RWPE2 (cell line): ENCODE measurements at regions not wholly inside any gene's neighbourhood (a gene's known extent, or its start where the extent isn't known, plus 50 kb on each side); places are given as distances from the start of the nearest gene placed in this dataset.

Experiments used
- ATAC-seq: fragments of 200-7000 bp; cut with Tn5 transposase; 3 replicates; pipeline ENCODE4 v1.9.1; 2021; ENCODE audit warnings: low read depth
- DNase-seq: peaks from one replicate; pipeline ENCODE4 v3.0.0-alpha.2; 2020; ENCODE audit warnings: low spot score
- H3K27ac ChIP-seq: fragments of 450-650 bp; 2 replicates; pipeline ENCODE4 v1.5.1; 2017; ENCODE audit warnings: mild to moderate bottlenecking; ENCODE audit not compliant: poor library complexity, severe bottlenecking
- H3K27me3 ChIP-seq: fragments of 250-450 bp; sonication (Bioruptor Pico); 2 replicates; pipeline ENCODE4 v1.5.1; 2021; ENCODE audit warnings: mild to moderate bottlenecking, moderate library complexity; ENCODE audit not compliant: insufficient read depth, poor library complexity, severe bottlenecking
- H3K36me3 ChIP-seq: fragments of 250-450 bp; sonication (Bioruptor Pico); 2 replicates; pipeline ENCODE4 v1.5.1; 2020; ENCODE audit warnings: low read depth, mild to moderate bottlenecking, moderate library complexity
- H3K4me1 ChIP-seq: fragments of 250-450 bp; sonication (Bioruptor Pico); 2 replicates; pipeline ENCODE4 v1.5.1; 2021; ENCODE audit warnings: mild to moderate bottlenecking, moderate library complexity; ENCODE audit not compliant: insufficient read depth, poor library complexity, severe bottlenecking
- H3K4me3 ChIP-seq: fragments of 250-450 bp; sonication (Bioruptor Pico); 2 replicates; pipeline ENCODE4 v1.5.1; 2021; ENCODE audit warnings: mild to moderate bottlenecking, moderate library complexity; ENCODE audit not compliant: severe bottlenecking
- H3K9me3 ChIP-seq: fragments of 250-450 bp; sonication (Bioruptor Pico); 2 replicates; pipeline ENCODE4 v1.5.1; 2021; ENCODE audit warnings: mild to moderate bottlenecking, moderate library complexity; ENCODE audit not compliant: severe bottlenecking
- CTCF ChIP-seq: fragments of 450-650 bp; IDR thresholded peaks from one replicate; pipeline ENCODE4 v1.5.1; 2017; ENCODE audit warnings: mild to moderate bottlenecking, moderate library complexity; ENCODE audit not compliant: poor library complexity, severe bottlenecking

- Histone ChIP-seq H3K4me3 (no peak overlapping the region), H3K4me1 (no peaks in the 10 kb centered on the region), H3K27ac (no peak overlapping the region), H3K9me3 (no peaks in the 10 kb centered on the region), H3K27me3 (no peaks in the 10 kb centered on the region), H3K36me3 (no peaks in the 10 kb centered on the region)
- DNase-seq: no peak
- no peak for ATAC-seq
- no peak for TF ChIP-seq CTCF
Observed at GRCh38 chr17:37847811-37848331, 76.3 kb upstream of the TBC1D3K start.

GRCh38 chr17:37847102-37847501, 77.1 kb upstream of the TBC1D3K start:
- no peak overlapping the region for H3K4me3 ChIP-seq
- no peaks in the 10 kb centered on the region for H3K4me1 ChIP-seq
- ATAC-seq (no peak), DNase-seq (no peak)
- H3K27me3 ChIP-seq: no peaks in the 10 kb centered on the region
- H3K27ac ChIP-seq: no peak overlapping the region
- TF ChIP-seq CTCF: no peak
- no peaks in the 10 kb centered on the region for H3K9me3 ChIP-seq
- no peaks in the 10 kb centered on the region for H3K36me3 ChIP-seq

- no peak for DNase-seq
- H3K4me3 ChIP-seq: no peak overlapping the region
- ATAC-seq: no peak
- H3K27me3 ChIP-seq: no peaks in the 10 kb centered on the region
- no peaks in the 10 kb centered on the region for H3K9me3 ChIP-seq
- TF ChIP-seq CTCF: peak; percentile 55
- no peak overlapping the region for H3K27ac ChIP-seq
- H3K36me3 ChIP-seq: no peaks in the 10 kb centered on the region
- no peaks in the 10 kb centered on the region for H3K4me1 ChIP-seq
Observed at GRCh38 chr17:37844977-37845293, 79.3 kb upstream of the TBC1D3K start.

- DNase-seq (no peak), ATAC-seq (peak; percentile 81; the same call in 2 of the 3 replicates)
- H3K4me3 ChIP-seq: no peak overlapping the region
- H3K4me1 ChIP-seq: no peaks in the 10 kb centered on the region
- H3K27me3 ChIP-seq: no peaks in the 10 kb centered on the region
- H3K36me3 ChIP-seq: no peaks in the 10 kb centered on the region
- H3K27ac ChIP-seq: no peak overlapping the region
- TF ChIP-seq CTCF: peak; percentile 78
- H3K9me3 ChIP-seq: no peaks in the 10 kb centered on the region
Observed at GRCh38 chr17:37844158-37844976, 79.8 kb upstream of the TBC1D3K start.

GRCh38 chr17:37842401-37842800, 81.8 kb upstream of the TBC1D3K start:
- H3K27ac ChIP-seq: no peak overlapping the region
- H3K4me1 ChIP-seq: no peaks in the 10 kb centered on the region
- no peak for TF ChIP-seq CTCF
- no peaks in the 10 kb centered on the region for H3K9me3 ChIP-seq
- no peak for DNase-seq
- H3K36me3 ChIP-seq: no peaks in the 10 kb centered on the region
- no peak overlapping the region for H3K4me3 ChIP-seq
- ATAC-seq: no peak
- no peaks in the 10 kb centered on the region for H3K27me3 ChIP-seq
